WTC11 (cell line): ENCODE measurements at regions not wholly inside any gene's neighbourhood (a gene's known extent, or its start where the extent isn't known, plus 50 kb on each side); places are given as distances from the start of the nearest gene placed in this dataset.

Source experiments
- ATF2 ChIP-seq: sonication (generic); formaldehyde crosslinking; IDR thresholded peaks from 2 replicates; pipeline ENCODE4 v1.8.1; 2022; ENCODE audit warnings: low read depth, missing genetic modification reagents, borderline replicate concordance
- CBFB ChIP-seq: sonication (generic); formaldehyde crosslinking; IDR thresholded peaks from 2 replicates; pipeline ENCODE4 v1.8.1; 2022; ENCODE audit warnings: mild to moderate bottlenecking, low read depth, missing genetic modification reagents
- CTCF ChIP-seq: fragments of 200-600 bp; IDR thresholded peaks from 2 replicates; pipeline ENCODE4 v1.8.0; 2022; ENCODE audit warnings: antibody characterized with exemption
- ESRRA ChIP-seq: sonication (generic); formaldehyde crosslinking; IDR thresholded peaks from 2 replicates; pipeline ENCODE4 v1.8.1; 2022; ENCODE audit warnings: mild to moderate bottlenecking, missing genetic modification reagents, borderline replicate concordance
- FOXP1 ChIP-seq: sonication (generic); formaldehyde crosslinking; IDR thresholded peaks from 2 replicates; pipeline ENCODE4 v1.8.0; 2022; ENCODE audit warnings: missing genetic modification reagents, mild to moderate bottlenecking, moderate library complexity, borderline replicate concordance
- JUN ChIP-seq: sonication (generic); formaldehyde crosslinking; IDR thresholded peaks from 2 replicates; pipeline ENCODE4 v1.8.0; 2023; ENCODE audit warnings: mild to moderate bottlenecking, missing genetic modification reagents
- NFYB ChIP-seq: sonication (generic); formaldehyde crosslinking; conservative IDR thresholded peaks from 2 replicates; pipeline ENCODE4 v1.8.0; 2022; ENCODE audit warnings: low read depth, missing genetic modification reagents
- NR3C1 ChIP-seq: sonication (generic); formaldehyde crosslinking; conservative IDR thresholded peaks from 2 replicates; pipeline ENCODE4 v1.8.1; 2023; ENCODE audit warnings: low read depth, mild to moderate bottlenecking, missing genetic modification reagents
- PRRX2 ChIP-seq: fragments of 250-450 bp; sonication (Bioruptor Pico); IDR thresholded peaks from 2 replicates; pipeline ENCODE4 v1.8.0; 2021; ENCODE audit warnings: mild to moderate bottlenecking
- ZBTB21 ChIP-seq: sonication (generic); formaldehyde crosslinking; IDR thresholded peaks from 2 replicates; pipeline ENCODE4 v1.8.1; 2023; ENCODE audit warnings: mild to moderate bottlenecking, missing genetic modification reagents, borderline replicate concordance
- ZNF232 ChIP-seq: sonication (generic); formaldehyde crosslinking; IDR thresholded peaks from 2 replicates; pipeline ENCODE4 v1.8.0; 2022; ENCODE audit warnings: mild to moderate bottlenecking, missing genetic modification reagents
- TF ChIP-seq, protein P1 (sequence below): sonication (generic); formaldehyde crosslinking; IDR thresholded peaks from 2 replicates; pipeline ENCODE4 v1.8.1; 2023; ENCODE audit warnings: mild to moderate bottlenecking, missing genetic modification reagents, moderate library complexity
- TF ChIP-seq, protein P2 (sequence below): sonication (generic); formaldehyde crosslinking; IDR thresholded peaks from 2 replicates; pipeline ENCODE4 v1.8.1; 2022; ENCODE audit warnings: low read depth, mild to moderate bottlenecking, moderate library complexity, missing genetic modification reagents, borderline replicate concordance

DNA sequence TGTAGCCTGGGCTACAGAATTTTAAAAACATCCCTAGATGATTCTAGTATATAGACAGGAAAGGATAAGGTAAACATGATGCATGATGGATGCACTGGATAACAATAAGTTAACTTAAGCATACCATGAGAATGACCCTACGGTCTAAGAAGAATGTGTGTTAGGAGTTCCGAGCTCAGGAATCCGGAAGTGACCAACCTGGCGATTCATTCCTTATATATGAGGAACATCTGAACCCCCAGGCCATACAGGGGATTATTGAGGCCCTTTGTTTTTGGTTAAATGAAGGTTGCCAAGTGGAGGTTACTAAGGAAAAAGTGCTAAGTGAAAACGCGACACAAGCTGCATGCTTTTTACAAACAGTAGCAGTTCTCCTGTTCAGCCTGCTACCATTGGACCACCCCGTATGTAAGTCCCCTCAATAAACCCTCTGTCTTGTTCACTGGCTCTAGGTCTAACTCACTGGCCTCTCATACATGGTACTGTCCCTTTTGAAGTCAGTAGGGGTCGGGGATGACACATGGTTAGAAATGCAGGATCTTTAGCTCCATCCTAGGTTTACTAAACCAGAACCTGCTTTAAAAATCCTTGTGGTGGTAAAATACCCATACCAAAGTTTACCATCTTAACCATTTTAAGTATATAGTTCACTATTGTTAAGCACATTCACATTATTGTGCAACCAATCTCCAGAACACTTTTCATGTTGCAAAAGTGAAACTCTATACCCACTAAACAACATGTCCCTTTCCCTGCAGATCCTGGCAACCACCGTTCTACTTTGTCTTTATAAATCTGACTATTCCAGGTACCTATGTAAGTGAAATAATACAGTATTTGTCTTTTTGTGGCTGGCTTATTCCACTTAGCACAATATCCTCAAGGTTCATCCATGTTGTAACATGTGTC, 111.0 kb upstream of the MAP4K3 start:
- TF ChIP-seq, protein P1, sequence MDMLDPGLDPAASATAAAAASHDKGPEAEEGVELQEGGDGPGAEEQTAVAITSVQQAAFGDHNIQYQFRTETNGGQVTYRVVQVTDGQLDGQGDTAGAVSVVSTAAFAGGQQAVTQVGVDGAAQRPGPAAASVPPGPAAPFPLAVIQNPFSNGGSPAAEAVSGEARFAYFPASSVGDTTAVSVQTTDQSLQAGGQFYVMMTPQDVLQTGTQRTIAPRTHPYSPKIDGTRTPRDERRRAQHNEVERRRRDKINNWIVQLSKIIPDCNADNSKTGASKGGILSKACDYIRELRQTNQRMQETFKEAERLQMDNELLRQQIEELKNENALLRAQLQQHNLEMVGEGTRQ (CRISPR knock-in tag), result no peak
- TF ChIP-seq ATF2 (CRISPR knock-in tag) (no peak), CTCF (no peak), NFYB (CRISPR knock-in tag) (no peak), ZNF232 (CRISPR knock-in tag) (no peak), CBFB (CRISPR knock-in tag) (no peak), FOXP1 (CRISPR knock-in tag) (no peak), NR3C1 (no peak), PRRX2 (no peak), JUN (CRISPR knock-in tag) (no peak), ESRRA (CRISPR knock-in tag) (no peak), ZBTB21 (no peak)
- TF ChIP-seq, protein P2, sequence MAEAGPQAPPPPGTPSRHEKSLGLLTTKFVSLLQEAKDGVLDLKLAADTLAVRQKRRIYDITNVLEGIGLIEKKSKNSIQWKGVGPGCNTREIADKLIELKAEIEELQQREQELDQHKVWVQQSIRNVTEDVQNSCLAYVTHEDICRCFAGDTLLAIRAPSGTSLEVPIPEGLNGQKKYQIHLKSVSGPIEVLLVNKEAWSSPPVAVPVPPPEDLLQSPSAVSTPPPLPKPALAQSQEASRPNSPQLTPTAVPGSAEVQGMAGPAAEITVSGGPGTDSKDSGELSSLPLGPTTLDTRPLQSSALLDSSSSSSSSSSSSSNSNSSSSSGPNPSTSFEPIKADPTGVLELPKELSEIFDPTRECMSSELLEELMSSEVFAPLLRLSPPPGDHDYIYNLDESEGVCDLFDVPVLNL (CRISPR knock-in tag), result no peak
